ENCODE measurements at regions not wholly inside any gene's neighbourhood (a gene's known extent, or its start where the extent isn't known, plus 50 kb on each side); places are given as distances from the start of the nearest gene placed in this dataset.

- no peaks in the 10 kb centered on the region for H3K36me3 ChIP-seq
- TF ChIP-seq POLR2AphosphoS5 (IDR thresholded peaks at IDR 0.05) (no peak), POLR2A (IDR thresholded peaks at IDR 0.05) (no peak), CTCF (IDR thresholded peaks at IDR 0.05 in 8 of 11, conservative IDR thresholded peaks at IDR 0.05 in 3 of 11) (no peak)
- no peak overlapping the region for H3K27ac ChIP-seq
- intact Hi-C loops (cut with DNase I; ENCODE audit: low total_unique reads) = no loop called here
- no peaks in the 10 kb centered on the region for H3K27me3 ChIP-seq (replicated peaks in 1 of 7)
- no peaks in the 10 kb centered on the region for H3K9me3 ChIP-seq
- DNase-seq = no peak
- 54 to 65% (median 64%) methylated on average over 3 of the region's 3 CpGs for WGBS, 5 donors
- H3K4me3 ChIP-seq = no peak overlapping the region
- H3K4me1 ChIP-seq = no peaks in the 10 kb centered on the region
These were observed 775.4 kb downstream of the SEMA5A start for GRCh38 chr5:8770431-8770830.

DNA sequence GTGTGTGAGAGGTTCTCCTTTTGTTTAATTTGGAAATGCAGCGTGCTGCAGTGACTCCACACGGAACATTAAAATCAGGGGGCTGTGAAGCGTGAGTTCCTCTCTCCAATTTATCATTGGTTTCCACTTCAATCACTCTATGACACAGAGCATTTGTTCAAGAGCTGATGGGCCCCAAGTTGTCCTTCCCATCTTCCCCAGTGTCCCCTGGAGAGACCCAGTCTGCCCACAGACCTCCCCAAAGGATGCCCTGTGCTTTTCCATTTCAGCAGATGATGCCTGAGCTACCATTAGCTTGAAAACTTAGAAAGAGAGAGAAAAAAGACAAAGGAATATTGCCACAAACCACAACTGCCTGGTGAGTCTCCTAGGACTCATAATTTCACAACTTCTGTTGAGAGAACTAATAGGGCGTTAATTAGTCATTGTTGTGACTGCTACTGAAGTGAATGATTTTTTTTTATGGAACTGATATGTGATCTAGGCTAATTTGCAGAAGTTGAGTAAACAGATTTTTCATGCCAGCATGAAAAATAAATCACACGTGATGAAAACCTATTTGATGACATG lies 772.7 kb downstream of the SEMA5A start:
- Histone ChIP-seq H3K27me3 (replicated peaks in 1 of 7) (no peaks in the 10 kb centered on the region), H3K27ac (no peak overlapping the region), H3K4me3 (no peak overlapping the region), H3K36me3 (no peaks in the 10 kb centered on the region), H3K4me1 (no peaks in the 10 kb centered on the region), H3K9me3 (peaks cover 0 to 6% (median 0%) of the 10 kb centered on the region in 8 donors)
- no peak for DNase-seq
- no peak for TF ChIP-seq CTCF (IDR thresholded peaks at IDR 0.05 in 8 of 11, conservative IDR thresholded peaks at IDR 0.05 in 3 of 11)
- no peak for TF ChIP-seq POLR2AphosphoS5 (IDR thresholded peaks at IDR 0.05)
- no peak for TF ChIP-seq POLR2A (IDR thresholded peaks at IDR 0.05)
- intact Hi-C loops (cut with DNase I; ENCODE audit: low total_unique reads) = no loop called here
- 77 to 87% (median 79%) methylated on average over 5 of the region's 5 CpGs for WGBS, 5 donors

GRCh38 chr5:8784692-8785091 lies 761.2 kb downstream of the SEMA5A start:
- H3K4me1 ChIP-seq = no peaks in the 10 kb centered on the region
- H3K4me3 ChIP-seq = no peak overlapping the region
- no peaks in the 10 kb centered on the region for H3K36me3 ChIP-seq
- H3K27ac ChIP-seq = no peak overlapping the region
- 74 to 91% (median 80%) methylated on average over 2 of the region's 2 CpGs for WGBS, 5 donors
- intact Hi-C loops (cut with DNase I; ENCODE audit: low total_unique reads) = no loop called here
- no peak for DNase-seq
- TF ChIP-seq POLR2AphosphoS5 (IDR thresholded peaks at IDR 0.05) = no peak
- no peak for TF ChIP-seq POLR2A (IDR thresholded peaks at IDR 0.05)
- no peak for TF ChIP-seq CTCF (IDR thresholded peaks at IDR 0.05 in 8 of 11, conservative IDR thresholded peaks at IDR 0.05 in 3 of 11)
- peaks cover 0 to 9% (median 0%) of the 10 kb centered on the region in 8 donors for H3K9me3 ChIP-seq
- H3K27me3 ChIP-seq (replicated peaks in 1 of 7) = no peaks in the 10 kb centered on the region

DNA sequence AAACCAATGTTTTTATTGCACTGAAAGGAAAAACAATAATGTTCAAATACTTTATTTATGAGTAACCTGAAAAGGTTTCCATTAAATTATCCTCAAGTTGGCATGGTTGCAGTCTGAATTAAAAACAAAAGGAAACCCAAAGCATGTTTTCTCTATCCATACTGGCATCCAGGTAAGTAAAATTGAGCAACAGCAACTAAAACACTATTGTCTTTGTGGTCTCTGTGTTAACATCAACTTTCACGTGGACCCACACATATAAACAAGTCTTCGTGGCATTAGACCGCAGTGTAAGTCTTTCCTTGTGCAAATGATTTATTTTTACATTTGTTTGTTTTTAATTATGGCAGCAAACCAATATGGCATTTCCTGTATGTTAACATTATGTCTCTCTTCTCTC lies 757.6 kb downstream of the SEMA5A start:
- intact Hi-C loops (cut with DNase I; ENCODE audit: low total_unique reads) = no loop called here
- 75 to 86% (median 77%) methylated on average over 3 of the region's 3 CpGs for WGBS, 5 donors
- DNase-seq = no peak

More for the DNA sequence above, 757.6 kb downstream of the SEMA5A start:
- H3K4me1 ChIP-seq = no peaks in the 10 kb centered on the region
- H3K27me3 ChIP-seq (replicated peaks in 1 of 7) = no peaks in the 10 kb centered on the region
- H3K36me3 ChIP-seq = no peaks in the 10 kb centered on the region
- H3K27ac ChIP-seq = no peak overlapping the region
- no peak overlapping the region for H3K4me3 ChIP-seq
- TF ChIP-seq POLR2A (IDR thresholded peaks at IDR 0.05) (no peak), POLR2AphosphoS5 (IDR thresholded peaks at IDR 0.05) (no peak), CTCF (IDR thresholded peaks at IDR 0.05 in 8 of 11, conservative IDR thresholded peaks at IDR 0.05 in 3 of 11) (no peak)
- H3K9me3 ChIP-seq = peaks cover 0 to 8% (median 4%) of the 10 kb centered on the region in 8 donors
